ENCODE measurements at regions not wholly inside any gene's neighbourhood (a gene's known extent, or its start where the extent isn't known, plus 50 kb on each side); places are given as distances from the start of the nearest gene placed in this dataset.

- no peak for TF ChIP-seq TCF12 (IDR thresholded peaks at IDR 0.05; ENCODE audit: low read depth)
- no peak for TF ChIP-seq YY1 (IDR thresholded peaks at IDR 0.05; ENCODE audit: low read depth)
- no peak for TF ChIP-seq TAF1 (IDR thresholded peaks at IDR 0.05; ENCODE audit: low read depth)
- no peak for TF ChIP-seq REST (IDR thresholded peaks at IDR 0.05; ENCODE audit: low read depth)
- no peak for TF ChIP-seq CEBPB (IDR thresholded peaks at IDR 0.05)
Measured at GRCh38 chr12:20309504-20310148, 58.7 kb upstream of the PDE3A start.
